ENCODE measurements at regions not wholly inside any gene's neighbourhood (a gene's known extent, or its start where the extent isn't known, plus 50 kb on each side); places are given as distances from the start of the nearest gene placed in this dataset.
A peak's percentile ranks its signal among the peaks of the same experiment; 100 is the strongest.

DNA sequence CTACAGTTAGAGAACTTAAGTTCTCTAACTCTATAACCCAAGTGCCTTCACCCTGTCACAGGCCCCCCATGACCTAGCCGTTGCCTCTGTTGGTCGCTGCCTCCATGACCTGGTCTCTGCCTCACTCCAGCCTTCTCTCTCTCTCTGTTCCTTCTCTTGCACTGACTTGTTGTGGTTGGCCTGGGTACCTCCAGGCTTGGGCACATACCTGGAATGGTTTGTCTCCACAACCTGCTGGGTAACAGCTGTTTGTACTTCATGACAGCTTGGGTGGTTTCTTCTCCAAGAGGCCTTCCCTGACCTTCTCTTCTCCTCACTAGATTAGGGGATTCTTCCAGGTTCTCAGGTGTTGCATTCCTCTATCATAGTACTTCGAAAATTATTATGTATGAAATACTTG is 371.6 kb upstream of the USP24 start:
- Histone ChIP-seq H2BK12ac (ENCODE audit: low read length in 2 of 2) (no peak overlapping the region), H3K36me3 (ENCODE audit: control insufficient read depth in 1 of 2, insufficient read depth in 2 of 2, low read depth in 1 of 2, low read length in 2 of 2) (no peaks in the 10 kb centered on the region), H3K4me1 (ENCODE audit: control insufficient read depth, insufficient read depth, low read depth, low read length) (no peaks in the 10 kb centered on the region), H4K91ac (ENCODE audit: low read length) (no peak overlapping the region), H3K27ac (ENCODE audit: low read length, poor library complexity, severe bottlenecking) (no peak overlapping the region), H2AFZ (ENCODE audit: low read depth, low read length) (no peak overlapping the region), H3K4me3 (ENCODE audit: insufficient read depth in 1 of 2, low read depth in 1 of 2, low read length in 2 of 2) (no peak overlapping the region), H2BK15ac (ENCODE audit: low read depth, poor library complexity, severe bottlenecking) (no peak overlapping the region), H3K14ac (ENCODE audit: low read length in 2 of 2) (no peak overlapping the region), H3K23ac (ENCODE audit: low read length in 2 of 2) (no peak overlapping the region), H3K79me1 (replicated peaks; ENCODE audit: low read length, poor library complexity, severe bottlenecking) (no peaks in the 10 kb centered on the region), H3K4me2 (ENCODE audit: low read length, poor library complexity, severe bottlenecking) (no peak overlapping the region), H3K4ac (ENCODE audit: low read depth in 1 of 2, low read length in 2 of 2) (no peak overlapping the region), H4K8ac (ENCODE audit: low read length) (peak overlapping the region; percentile 35), H3K9ac (ENCODE audit: low read length) (no peak overlapping the region), H2AK5ac (ENCODE audit: low read length, severe bottlenecking) (no peak overlapping the region), H2BK120ac (ENCODE audit: low read depth, low read length) (no peak overlapping the region), H3K27me3 (ENCODE audit: control insufficient read depth in 1 of 2, insufficient read depth in 1 of 2, low read length in 2 of 2) (no peaks in the 10 kb centered on the region), H2BK5ac (ENCODE audit: low read depth, low read length, poor library complexity, severe bottlenecking) (no peak overlapping the region), H3K9me3 (ENCODE audit: control insufficient read depth, low read length) (no peaks in the 10 kb centered on the region), H3K18ac (ENCODE audit: low read depth in 1 of 2, low read length in 2 of 2) (peak overlapping the region in 1 of 2 experiments; percentile 59)
- DNase-seq: no peak
- WGBS: 96% methylated on average over 3 of the region's 3 CpGs

DNA sequence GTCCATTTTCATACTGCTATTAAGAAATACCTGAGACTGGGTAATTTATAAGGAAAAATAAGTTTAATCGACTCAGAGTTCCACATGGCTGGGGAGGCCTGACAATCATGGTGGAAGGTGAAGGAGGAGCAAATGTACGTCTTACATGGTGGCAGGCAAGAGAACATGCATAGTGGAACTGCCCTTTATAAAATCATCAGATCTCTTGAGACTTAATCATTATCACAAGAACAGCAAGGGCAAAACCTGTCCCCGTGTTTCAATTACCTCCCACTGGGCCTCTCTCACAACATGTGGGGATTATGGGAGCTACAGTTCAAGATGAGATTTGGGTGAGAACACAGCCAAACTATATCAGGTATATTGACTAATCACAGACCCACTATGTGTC is 370.2 kb upstream of the USP24 start:
- H2BK15ac ChIP-seq (ENCODE audit: low read depth, poor library complexity, severe bottlenecking): no peak overlapping the region
- no peaks in the 10 kb centered on the region for H3K36me3 ChIP-seq (ENCODE audit: control insufficient read depth in 1 of 2, insufficient read depth in 2 of 2, low read depth in 1 of 2, low read length in 2 of 2)
- WGBS: 88% methylated on average over 2 of the region's 3 CpGs

DNA sequence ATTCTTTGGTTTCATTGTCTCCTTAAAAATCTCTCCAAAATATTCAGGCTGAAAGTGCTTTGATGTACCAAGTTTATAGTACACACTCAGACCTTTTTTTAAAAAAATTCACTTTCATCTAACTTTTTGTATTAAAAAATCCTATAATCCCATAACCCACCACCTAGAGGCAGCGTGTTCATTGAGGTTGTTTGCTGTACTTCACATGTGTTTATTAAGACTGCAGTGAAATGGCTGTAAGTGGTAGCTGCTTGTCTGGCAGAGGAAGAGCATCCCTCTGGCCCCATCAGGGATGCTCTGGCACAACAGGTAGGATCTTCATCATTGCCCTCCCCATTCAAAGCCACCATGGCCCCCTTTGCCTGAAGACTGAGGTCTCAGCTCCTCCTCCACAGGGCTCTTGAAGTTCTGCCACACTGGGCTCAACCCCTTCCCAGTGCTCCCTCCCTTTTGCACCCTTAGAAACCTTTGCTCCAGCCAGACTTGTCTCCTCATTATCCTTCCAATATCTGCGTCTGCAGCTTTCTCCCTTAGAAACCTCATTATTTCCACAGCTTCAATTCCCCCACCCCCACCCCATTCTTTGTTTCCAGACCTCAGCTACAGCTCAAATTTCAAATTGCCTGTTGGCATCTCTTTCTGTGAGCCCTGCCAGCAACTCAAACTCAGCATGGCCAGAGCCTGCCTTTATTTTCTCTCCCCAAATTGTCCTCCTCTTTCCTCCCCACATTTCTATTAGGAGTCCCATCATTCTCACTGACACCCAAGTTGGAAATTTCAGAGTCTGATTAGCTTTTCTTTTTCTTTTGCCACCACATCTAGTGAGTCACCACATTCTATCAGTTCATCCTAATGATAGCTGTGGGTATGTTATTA is 369.6 kb upstream of the USP24 start:
- peak overlapping the region; percentile 14 for H4K8ac ChIP-seq (ENCODE audit: low read length)
- H3K4ac ChIP-seq (ENCODE audit: low read depth in 1 of 2, low read length in 2 of 2): no peak overlapping the region
- H2BK120ac ChIP-seq (ENCODE audit: low read depth, low read length): no peak overlapping the region
- H4K91ac ChIP-seq (ENCODE audit: low read length): no peak overlapping the region
- H2BK15ac ChIP-seq (ENCODE audit: low read depth, poor library complexity, severe bottlenecking): no peak overlapping the region
- H3K9ac ChIP-seq (ENCODE audit: low read length): peak overlapping the region; percentile 40
- H3K4me1 ChIP-seq (ENCODE audit: control insufficient read depth, insufficient read depth, low read depth, low read length): no peaks in the 10 kb centered on the region
- H3K79me1 ChIP-seq (replicated peaks; ENCODE audit: low read length, poor library complexity, severe bottlenecking): no peaks in the 10 kb centered on the region
- H3K4me2 ChIP-seq (ENCODE audit: low read length, poor library complexity, severe bottlenecking): no peak overlapping the region
- no peak overlapping the region for H2BK5ac ChIP-seq (ENCODE audit: low read depth, low read length, poor library complexity, severe bottlenecking)
- H3K4me3 ChIP-seq (ENCODE audit: insufficient read depth in 1 of 2, low read depth in 1 of 2, low read length in 2 of 2): no peak overlapping the region
- 60% methylated on average over 2 of the region's 2 CpGs for WGBS
- no peaks in the 10 kb centered on the region for H3K9me3 ChIP-seq (ENCODE audit: control insufficient read depth, low read length)
- no peak overlapping the region for H3K27ac ChIP-seq (ENCODE audit: low read length, poor library complexity, severe bottlenecking)
- H2BK12ac ChIP-seq (ENCODE audit: low read length in 2 of 2): peak overlapping the region in 1 of 2 experiments; percentile 29
- no peaks in the 10 kb centered on the region for H3K36me3 ChIP-seq (ENCODE audit: control insufficient read depth in 1 of 2, insufficient read depth in 2 of 2, low read depth in 1 of 2, low read length in 2 of 2)
- no peak overlapping the region for H3K23ac ChIP-seq (ENCODE audit: low read length in 2 of 2)
- no peaks in the 10 kb centered on the region for H3K27me3 ChIP-seq (ENCODE audit: control insufficient read depth in 1 of 2, insufficient read depth in 1 of 2, low read length in 2 of 2)
- no peak for DNase-seq
- no peak overlapping the region for H2AFZ ChIP-seq (ENCODE audit: low read depth, low read length)
- H3K18ac ChIP-seq (ENCODE audit: low read depth in 1 of 2, low read length in 2 of 2): peak overlapping the region in 1 of 2 experiments; percentile 43
- H3K14ac ChIP-seq (ENCODE audit: low read length in 2 of 2): peak overlapping the region in 1 of 2 experiments; percentile 73
- H2AK5ac ChIP-seq (ENCODE audit: low read length, severe bottlenecking): no peak overlapping the region

More for the DNA sequence above, 370.2 kb upstream of the USP24 start:
- Histone ChIP-seq H3K4me3 (ENCODE audit: insufficient read depth in 1 of 2, low read depth in 1 of 2, low read length in 2 of 2) (no peak overlapping the region), H2AFZ (ENCODE audit: low read depth, low read length) (no peak overlapping the region), H3K9me3 (ENCODE audit: control insufficient read depth, low read length) (no peaks in the 10 kb centered on the region), H4K91ac (ENCODE audit: low read length) (no peak overlapping the region), H3K4me1 (ENCODE audit: control insufficient read depth, insufficient read depth, low read depth, low read length) (no peaks in the 10 kb centered on the region), H3K9ac (ENCODE audit: low read length) (peak overlapping the region; percentile 40), H3K14ac (ENCODE audit: low read length in 2 of 2) (no peak overlapping the region), H3K23ac (ENCODE audit: low read length in 2 of 2) (no peak overlapping the region), H2BK5ac (ENCODE audit: low read depth, low read length, poor library complexity, severe bottlenecking) (no peak overlapping the region), H3K18ac (ENCODE audit: low read depth in 1 of 2, low read length in 2 of 2) (no peak overlapping the region), H2BK12ac (ENCODE audit: low read length in 2 of 2) (no peak overlapping the region), H2AK5ac (ENCODE audit: low read length, severe bottlenecking) (no peak overlapping the region), H4K8ac (ENCODE audit: low read length) (no peak overlapping the region), H2BK120ac (ENCODE audit: low read depth, low read length) (no peak overlapping the region), H3K4ac (ENCODE audit: low read depth in 1 of 2, low read length in 2 of 2) (no peak overlapping the region), H3K79me1 (replicated peaks; ENCODE audit: low read length, poor library complexity, severe bottlenecking) (no peaks in the 10 kb centered on the region), H3K27ac (ENCODE audit: low read length, poor library complexity, severe bottlenecking) (no peak overlapping the region), H3K4me2 (ENCODE audit: low read length, poor library complexity, severe bottlenecking) (no peak overlapping the region), H3K27me3 (ENCODE audit: control insufficient read depth in 1 of 2, insufficient read depth in 1 of 2, low read length in 2 of 2) (no peaks in the 10 kb centered on the region)
- DNase-seq: no peak

DNA sequence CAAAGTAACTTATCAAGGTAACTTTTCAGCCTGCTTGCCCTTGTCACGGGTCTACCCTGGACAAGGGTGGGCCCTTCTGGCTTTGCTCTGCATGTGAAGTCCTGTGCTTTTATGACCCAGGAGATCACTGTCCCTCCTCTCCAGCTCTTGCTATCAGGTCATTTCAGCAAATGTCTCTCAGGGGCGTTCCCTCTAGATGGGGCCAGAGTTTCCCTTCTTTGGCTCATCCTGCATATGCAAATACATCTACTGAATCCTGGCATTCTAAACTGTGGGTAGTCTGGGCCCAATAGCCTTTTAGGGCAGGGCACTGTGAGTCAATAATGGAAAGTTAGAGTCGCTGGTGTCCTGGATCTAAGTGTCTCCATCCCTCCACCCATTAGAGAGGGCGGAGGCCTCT is 366.9 kb upstream of the USP24 start:
- 96% methylated on average over 4 of the region's 4 CpGs for WGBS
- H2AFZ ChIP-seq (ENCODE audit: low read depth, low read length): no peak overlapping the region
- H3K9ac ChIP-seq (ENCODE audit: low read length): peak overlapping the region; percentile 60
- H3K23ac ChIP-seq (ENCODE audit: low read length in 2 of 2): no peak overlapping the region
- H3K4ac ChIP-seq (ENCODE audit: low read depth in 1 of 2, low read length in 2 of 2): peak overlapping the region; percentile 2 to 43
- no peaks in the 10 kb centered on the region for H3K36me3 ChIP-seq (ENCODE audit: control insufficient read depth in 1 of 2, insufficient read depth in 2 of 2, low read depth in 1 of 2, low read length in 2 of 2)
- no peaks in the 10 kb centered on the region for H3K27me3 ChIP-seq (ENCODE audit: control insufficient read depth in 1 of 2, insufficient read depth in 1 of 2, low read length in 2 of 2)
- no peaks in the 10 kb centered on the region for H3K9me3 ChIP-seq (ENCODE audit: control insufficient read depth, low read length)
- H2BK120ac ChIP-seq (ENCODE audit: low read depth, low read length): no peak overlapping the region
- H2BK5ac ChIP-seq (ENCODE audit: low read depth, low read length, poor library complexity, severe bottlenecking): no peak overlapping the region
- no peaks in the 10 kb centered on the region for H3K79me1 ChIP-seq (replicated peaks; ENCODE audit: low read length, poor library complexity, severe bottlenecking)
- no peak overlapping the region for H3K4me3 ChIP-seq (ENCODE audit: insufficient read depth in 1 of 2, low read depth in 1 of 2, low read length in 2 of 2)
- H4K8ac ChIP-seq (ENCODE audit: low read length): no peak overlapping the region
- H2AK5ac ChIP-seq (ENCODE audit: low read length, severe bottlenecking): no peak overlapping the region
- no peak overlapping the region for H4K91ac ChIP-seq (ENCODE audit: low read length)
- peak overlapping the region in 1 of 2 experiments; percentile 77 for H3K14ac ChIP-seq (ENCODE audit: low read length in 2 of 2)
- H3K4me2 ChIP-seq (ENCODE audit: low read length, poor library complexity, severe bottlenecking): no peak overlapping the region
- H3K4me1 ChIP-seq (ENCODE audit: control insufficient read depth, insufficient read depth, low read depth, low read length): no peaks in the 10 kb centered on the region
- no peak overlapping the region for H3K27ac ChIP-seq (ENCODE audit: low read length, poor library complexity, severe bottlenecking)
- DNase-seq: no peak
- H2BK15ac ChIP-seq (ENCODE audit: low read depth, poor library complexity, severe bottlenecking): no peak overlapping the region
- peak overlapping the region; percentile 6 to 66 for H2BK12ac ChIP-seq (ENCODE audit: low read length in 2 of 2)
- H3K18ac ChIP-seq (ENCODE audit: low read depth in 1 of 2, low read length in 2 of 2): peak overlapping the region in 1 of 2 experiments; percentile 64
